H1 (cell line): ENCODE measurements at regions not wholly inside any gene's neighbourhood (a gene's known extent, or its start where the extent isn't known, plus 50 kb on each side); places are given as distances from the start of the nearest gene placed in this dataset.

Experiments
- CTCF ChIA-PET: fragments of 300-600 bp; sonication (Branson Sonifier 250); formaldehyde crosslinking; loops from one replicate; lab custom pipeline; 2021; ENCODE audit not compliant: partially characterized antibody; lab: Charles Lee
- POLR2A ChIA-PET: fragments of 300-600 bp; sonication (Branson Sonifier 250); formaldehyde crosslinking; loops from one replicate; lab custom pipeline; 2021; ENCODE audit warnings: inconsistent platforms; ENCODE audit not compliant: partially characterized antibody; lab: Charles Lee
- DNase-seq, 2 experiments: peaks; one replicate each; pipeline versions ENCODE4 v3.0.0 to v3.0.0-alpha.2; 2010 to 2022; ENCODE audit warnings: low spot score in 2 of 2, low read depth in 1 of 2, mixed read lengths in 1 of 2
- FAIRE-seq: peaks from 2 replicates; lab custom pipeline; 2011; peaks lifted over from hg19 to GRCh38; lab: Jason Lieb, UNC
- H2AFZ ChIP-seq: 2 replicates; pipeline ENCODE4 v1.8.1; 2012; ENCODE audit warnings: low read length, inconsistent platforms
- H2AK5ac ChIP-seq: 2 replicates; pipeline ENCODE4 v1.6.1; 2013; ENCODE audit warnings: low read depth, low read length
- H2BK120ac ChIP-seq: replicated peaks from 2 replicates; pipeline ENCODE3; 2013; ENCODE audit warnings: low read depth, low read length, inconsistent platforms
- H2BK12ac ChIP-seq: 2 replicates; pipeline ENCODE4 v1.6.1; 2013; ENCODE audit warnings: low read depth, low read length
- H2BK15ac ChIP-seq: 2 replicates; pipeline ENCODE4 v1.6.1; 2013; ENCODE audit warnings: low read length
- H2BK20ac ChIP-seq: 2 replicates; pipeline ENCODE4 v1.6.1; 2013; ENCODE audit warnings: low read length
- H2BK5ac ChIP-seq: 2 replicates; pipeline ENCODE4 v1.6.1; 2013; ENCODE audit warnings: low read depth, low read length
- H3K14ac ChIP-seq: 2 replicates; pipeline ENCODE4 v1.6.1; 2013; ENCODE audit warnings: inconsistent platforms; ENCODE audit not compliant: insufficient read length
- H3K18ac ChIP-seq: 2 replicates; pipeline ENCODE4 v1.6.1; 2013; ENCODE audit warnings: low read length; ENCODE audit errors: extremely low read depth
- H3K23ac ChIP-seq: 2 replicates; pipeline ENCODE4 v1.6.1; 2013; ENCODE audit warnings: inconsistent platforms; ENCODE audit not compliant: insufficient read length
- H3K23me2 ChIP-seq: 2 replicates; pipeline ENCODE4 v1.6.1; 2013; ENCODE audit warnings: low read depth, low read length
- H3K27ac ChIP-seq: 2 replicates; pipeline ENCODE4 v1.6.1; 2011; ENCODE audit warnings: low read depth, low read length, inconsistent platforms
- H3K27me3 ChIP-seq, 4 experiments: replicated peaks in 1 of 4; 1 replicate in 1 of 4; 2 replicates in 3 of 4; pipeline versions ENCODE4 v1.6.1 to v1.8.1; 2011 to 2013; ENCODE audit warnings: low read length in 3 of 4, mild to moderate bottlenecking in 3 of 4, inconsistent platforms in 2 of 4, mixed read lengths in 2 of 4, moderate library complexity in 1 of 4; ENCODE audit not compliant: control insufficient read depth in 3 of 4, insufficient read depth in 3 of 4; ENCODE audit errors: extremely low read depth in 1 of 4
- H3K36me3 ChIP-seq, 4 experiments: 2 replicates each; pipeline versions ENCODE4 v1.6.1 to v1.8.1; 2011 to 2013; ENCODE audit warnings: mild to moderate bottlenecking in 4 of 4, low read length in 3 of 4, moderate library complexity in 2 of 4, control low read depth in 1 of 4, inconsistent platforms in 1 of 4; ENCODE audit not compliant: insufficient read depth in 4 of 4, control insufficient read depth in 2 of 4
- H3K4ac ChIP-seq: replicated peaks from 2 replicates; pipeline ENCODE3; 2013; ENCODE audit warnings: low read length, low read depth, mixed read lengths, inconsistent platforms; ENCODE audit not compliant: insufficient read length
- H3K4me1 ChIP-seq, 4 experiments: replicated peaks in 1 of 4; 1 replicate in 1 of 4; 2 replicates in 3 of 4; pipeline versions ENCODE4 v1.6.1 to v1.8.1; 2011 to 2013; ENCODE audit warnings: low read length in 3 of 4, inconsistent platforms in 2 of 4, mixed read lengths in 1 of 4; ENCODE audit not compliant: insufficient read depth in 4 of 4, control insufficient read depth in 3 of 4
- H3K4me2 ChIP-seq, 2 experiments: 2 replicates each; pipeline versions ENCODE4 v1.6.1 to v1.8.1; 2011 to 2013; ENCODE audit warnings: low read depth in 2 of 2, low read length in 2 of 2, control low read depth in 1 of 2, inconsistent platforms in 1 of 2, mild to moderate bottlenecking in 1 of 2; ENCODE audit not compliant: insufficient read depth in 1 of 2
- H3K4me3 ChIP-seq, 4 experiments: fragments of 200-600, 300-600 bp in 1 of 4; sonication (generic), shearing (Covaris generic), sonication (Bioruptor Twin) in 1 of 4; 2 replicates each; pipeline versions ENCODE4 v1.5.1 to v1.8.1; 2011 to 2016; ENCODE audit warnings: low read length in 4 of 4, low read depth in 3 of 4, control low read depth in 2 of 4, inconsistent platforms in 2 of 4, mild to moderate bottlenecking in 2 of 4, mixed read lengths in 1 of 4, moderate library complexity in 1 of 4; ENCODE audit not compliant: insufficient read depth in 2 of 4; ENCODE audit errors: extremely low read depth in 1 of 4
- H3K56ac ChIP-seq: replicated peaks from 2 replicates; pipeline ENCODE3; 2013; ENCODE audit warnings: low read depth, mild to moderate bottlenecking, mixed read lengths, low read length, inconsistent platforms; ENCODE audit not compliant: insufficient read length
- H3K79me1 ChIP-seq: 2 replicates; pipeline ENCODE4 v1.6.1; 2013; ENCODE audit warnings: low read depth, low read length, control low read depth
- H3K79me2 ChIP-seq, 2 experiments: 2 replicates each; pipeline versions ENCODE4 v1.6.1 to v1.8.1; 2012 to 2013; ENCODE audit warnings: low read length in 2 of 2, mild to moderate bottlenecking in 2 of 2, inconsistent platforms in 1 of 2; ENCODE audit not compliant: insufficient read depth in 2 of 2, control insufficient read depth in 1 of 2
- H3K9ac ChIP-seq, 4 experiments: replicated peaks in 1 of 4; 1 replicate in 1 of 4; 2 replicates in 3 of 4; pipeline versions ENCODE4 v1.6.1 to v1.8.1; 2011 to 2013; ENCODE audit warnings: low read depth in 3 of 4, low read length in 3 of 4, control low read depth in 2 of 4, mild to moderate bottlenecking in 2 of 4, moderate library complexity in 2 of 4, inconsistent platforms in 1 of 4; ENCODE audit errors: extremely low read depth in 1 of 4
- H3K9me3 ChIP-seq, 2 experiments: 2 replicates each; pipeline versions ENCODE4 v1.6.1 to v1.8.1; 2012 to 2013; ENCODE audit warnings: mild to moderate bottlenecking in 2 of 2, moderate library complexity in 2 of 2, control low read depth in 1 of 2, inconsistent platforms in 1 of 2, low read depth in 1 of 2, low read length in 1 of 2, mixed read lengths in 1 of 2; ENCODE audit not compliant: insufficient read depth in 2 of 2
- H4K20me1 ChIP-seq, 2 experiments: replicated peaks in 1 of 2; 2 replicates each; pipeline versions ENCODE3 to v1.8.1; 2011 to 2013; ENCODE audit warnings: inconsistent platforms in 2 of 2, low read length in 2 of 2, mild to moderate bottlenecking in 1 of 2; ENCODE audit not compliant: insufficient read depth in 2 of 2, control insufficient read depth in 1 of 2
- H4K5ac ChIP-seq: 2 replicates; pipeline ENCODE4 v1.6.1; 2013; ENCODE audit warnings: low read length, low read depth, mixed read lengths, inconsistent platforms; ENCODE audit not compliant: insufficient read length
- H4K8ac ChIP-seq: 2 replicates; pipeline ENCODE4 v1.8.0; 2013; ENCODE audit warnings: mild to moderate bottlenecking, moderate library complexity, low read length, inconsistent platforms; ENCODE audit not compliant: insufficient read depth; ENCODE audit errors: extremely low read depth
- H4K91ac ChIP-seq: replicated peaks from 2 replicates; pipeline ENCODE3; 2013; ENCODE audit warnings: low read length, mixed read lengths, inconsistent platforms; ENCODE audit not compliant: insufficient read length
- CEBPB ChIP-seq: IDR thresholded peaks from 2 replicates; pipeline ENCODE4 v1.6.1; 2012; ENCODE audit warnings: low read depth, low read length
- CHD1 ChIP-seq: IDR thresholded peaks from 2 replicates; pipeline ENCODE4 v1.6.1; 2012; ENCODE audit warnings: low read depth, low read length, improper control_type of control experiment
- RAD21 ChIP-seq, 2 experiments: IDR thresholded peaks in 1 of 2; conservative IDR thresholded peaks in 1 of 2; 2 replicates each; pipeline ENCODE4 v1.6.1; 2011; ENCODE audit warnings: low read depth in 2 of 2, low read length in 2 of 2, improper control_type of control experiment in 1 of 2, inconsistent platforms in 1 of 2, mild to moderate bottlenecking in 1 of 2, moderate library complexity in 1 of 2
- SIX5 ChIP-seq: IDR thresholded peaks from 2 replicates; pipeline ENCODE4 v1.6.1; 2011; ENCODE audit warnings: mild to moderate bottlenecking, low read depth, low read length
- SP2 ChIP-seq: IDR thresholded peaks from 2 replicates; pipeline ENCODE4 v1.6.1; 2012; ENCODE audit warnings: mild to moderate bottlenecking, low read length, inconsistent platforms
- SRF ChIP-seq: IDR thresholded peaks from 2 replicates; pipeline ENCODE4 v1.6.1; 2011; ENCODE audit warnings: mild to moderate bottlenecking, low read depth, low read length, moderate library complexity
- WGBS, 2 experiments: shearing (Covaris generic) in 1 of 2; methylation state at CpG; one replicate each; pipeline versions ENCODE4 v1.1.6 to v1.1.7; 2013 to 2015; ENCODE audit warnings: low lambda C conversion rate in 2 of 2, mixed read lengths in 2 of 2, inconsistent platforms in 1 of 2, low coverage in 1 of 2, missing lambda C conversion rate in 1 of 2; ENCODE audit not compliant: insufficient replicate concordance in 2 of 2, insufficient coverage in 1 of 2, insufficient read length in 1 of 2; ENCODE audit errors: extremely low coverage in 1 of 2, missing lambda C conversion rate in 1 of 2; 5-methylcytosine and 5-hydroxymethylcytosine counted together

DNA sequence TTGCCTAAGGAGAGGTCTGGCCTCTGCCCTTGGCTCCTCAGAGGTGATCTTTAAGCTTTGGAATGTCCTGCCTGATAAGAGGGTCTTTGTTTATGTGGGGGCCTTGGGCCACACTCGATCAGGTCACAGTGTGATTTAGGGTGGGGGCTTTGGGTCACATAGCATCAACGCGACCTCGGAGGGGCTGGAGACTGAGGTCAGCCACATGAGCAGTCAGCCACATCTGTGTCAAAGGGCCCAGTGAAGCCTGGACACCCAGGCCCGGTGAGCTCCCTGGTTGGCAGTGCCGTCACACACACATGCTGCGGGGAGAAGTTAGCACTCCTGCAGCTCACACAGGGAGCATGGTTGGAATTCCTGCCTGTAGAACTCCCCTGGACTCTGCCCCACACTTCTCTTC, 345.0 kb downstream of the NPHP4 start:
- Histone ChIP-seq H3K36me3 (no peaks in the 10 kb centered on the region), H3K23me2 (no peaks in the 10 kb centered on the region), H2AK5ac (no peak overlapping the region), H3K4me1 (peaks cover 0 to 5% (median 1%) of the 10 kb centered on the region in 4 experiments; a peak in 1 of 7 replicates), H3K79me1 (no peaks in the 10 kb centered on the region), H2BK12ac (no peak overlapping the region), H3K14ac (no peak overlapping the region), H2BK15ac (no peak overlapping the region), H4K5ac (no peak overlapping the region), H2BK20ac (no peak overlapping the region), H3K79me2 (no peaks in the 10 kb centered on the region), H2AFZ (no peak overlapping the region), H3K9me3 (no peaks in the 10 kb centered on the region; a peak in 1 of 4 replicates), H3K4me3 (no peak overlapping the region), H4K91ac (no peak overlapping the region), H2BK120ac (no peak overlapping the region), H3K4me2 (no peak overlapping the region), H2BK5ac (no peak overlapping the region), H3K27me3 (peaks cover 0 to 2% (median 0%) of the 10 kb centered on the region in 4 experiments; a peak in 1 of 7 replicates), H3K56ac (no peak overlapping the region), H3K9ac (no peak overlapping the region), H4K20me1 (no peaks in the 10 kb centered on the region), H3K23ac (no peak overlapping the region), H4K8ac (no peak overlapping the region), H3K18ac (no peak overlapping the region), H3K4ac (no peak overlapping the region), H3K27ac (no peak overlapping the region)
- CTCF ChIA-PET, result interaction anchor here (1.2 to 2.2 kb wide), 3 partner anchors 11 to 98 kb away, joined by 3 to 12 read pairs (median 3); no protein-coding TSS in a partner anchor
- WGBS, 2 experiments, result 94% methylated on average over 7 of the region's 7 CpGs; no CpG with 5 or more reads in 1 of the 2 experiments
- FAIRE-seq (no peak), DNase-seq (peak in 1 of 2 experiments; percentile 29)
- POLR2A ChIA-PET, result no interaction called here
- TF ChIP-seq CHD1 (no peak), SP2 (no peak), CEBPB (no peak), SRF (no peak), SIX5 (no peak), RAD21 (IDR thresholded peaks at IDR 0.05 in 1 of 2, conservative IDR thresholded peaks at IDR 0.05 in 1 of 2; ENCODE audit: low read depth in 2 of 2, low read length in 2 of 2) (no peak)
